Cardiac muscle cell (in vitro differentiated cells and primary cell): ENCODE measurements at regions not wholly inside any gene's neighbourhood (a gene's known extent, or its start where the extent isn't known, plus 50 kb on each side); places are given as distances from the start of the nearest gene placed in this dataset.

Experiments used
- DNase-seq, 2 donors: peaks; one replicate each; pipeline versions ENCODE4 v3.0.0 to v3.0.0-alpha.2; 2010 to 2017; ENCODE audit warnings: low read depth in 1 of 2, low spot score in 1 of 2
- H3K27ac ChIP-seq: fragments of 200-600 bp; sonication (generic); 2 replicates; pipeline ENCODE4 v1.5.1; 2016
- H3K27me3 ChIP-seq: fragments of 200-600 bp; sonication (generic); 2 replicates; pipeline ENCODE4 v1.6.0; 2016; ENCODE audit warnings: control low read depth
- H3K36me3 ChIP-seq: fragments of 200-600 bp; sonication (generic); 2 replicates; pipeline ENCODE4 v1.5.1; 2016; ENCODE audit warnings: control low read depth
- H3K4me1 ChIP-seq: fragments of 200-600 bp; sonication (generic); 2 replicates; pipeline ENCODE4 v1.8.1; 2017; ENCODE audit warnings: low read depth, mild to moderate bottlenecking, mixed run types
- H3K4me3 ChIP-seq: fragments of 200-600 bp; sonication (generic); 2 replicates; pipeline ENCODE4 v1.5.1; 2016; ENCODE audit warnings: mild to moderate bottlenecking
- H3K9me3 ChIP-seq: fragments of 200-600 bp; sonication (generic); 2 replicates; pipeline ENCODE4 v1.5.1; 2017; ENCODE audit warnings: low read depth, mild to moderate bottlenecking, control low read depth
- CTCF ChIP-seq: IDR thresholded peaks from 2 replicates; pipeline ENCODE4 v1.5.1; 2012; ENCODE audit warnings: low read depth, mild to moderate bottlenecking, low read length

- Histone ChIP-seq H3K4me3 (no peak overlapping the region), H3K36me3 (no peaks in the 10 kb centered on the region), H3K27me3 (no peaks in the 10 kb centered on the region), H3K4me1 (no peaks in the 10 kb centered on the region), H3K27ac (no peak overlapping the region), H3K9me3 (no peaks in the 10 kb centered on the region)
- no peak for TF ChIP-seq CTCF
- no peak for DNase-seq
These were observed 1001.9 kb upstream of the CHAC2 start for GRCh38 chr2:52765735-52766134.

- no peak for TF ChIP-seq CTCF
- H3K4me3 ChIP-seq, result no peak overlapping the region
- DNase-seq, result no peak
- H3K36me3 ChIP-seq, result no peaks in the 10 kb centered on the region
- no peak overlapping the region for H3K27ac ChIP-seq
- H3K9me3 ChIP-seq, result no peaks in the 10 kb centered on the region
- H3K27me3 ChIP-seq, result no peaks in the 10 kb centered on the region
- H3K4me1 ChIP-seq, result no peaks in the 10 kb centered on the region
These were observed 1017.8 kb upstream of the CHAC2 start for GRCh38 chr2:52749764-52750163.

- no peaks in the 10 kb centered on the region for H3K4me1 ChIP-seq
- DNase-seq, result no peak
- H3K27ac ChIP-seq, result no peak overlapping the region
- no peak for TF ChIP-seq CTCF
- no peaks in the 10 kb centered on the region for H3K9me3 ChIP-seq
- H3K4me3 ChIP-seq, result no peak overlapping the region
- no peaks in the 10 kb centered on the region for H3K27me3 ChIP-seq
- no peaks in the 10 kb centered on the region for H3K36me3 ChIP-seq
These were observed 1022.5 kb upstream of the CHAC2 start for GRCh38 chr2:52745144-52745543.

GRCh38 chr2:52732849-52733395, 1034.7 kb upstream of the CHAC2 start:
- Histone ChIP-seq H3K27ac (no peak overlapping the region), H3K4me1 (no peaks in the 10 kb centered on the region), H3K9me3 (no peaks in the 10 kb centered on the region), H3K4me3 (no peak overlapping the region), H3K36me3 (no peaks in the 10 kb centered on the region), H3K27me3 (no peaks in the 10 kb centered on the region)
- TF ChIP-seq CTCF, result no peak
- no peak for DNase-seq

- Histone ChIP-seq H3K4me1 (no peaks in the 10 kb centered on the region), H3K9me3 (no peaks in the 10 kb centered on the region), H3K36me3 (no peaks in the 10 kb centered on the region), H3K27ac (no peak overlapping the region), H3K4me3 (no peak overlapping the region), H3K27me3 (no peaks in the 10 kb centered on the region)
- no peak for DNase-seq
- no peak for TF ChIP-seq CTCF
These were observed 1043.0 kb upstream of the CHAC2 start for GRCh38 chr2:52724585-52724984.

GRCh38 chr2:52717836-52718235, 1049.8 kb upstream of the CHAC2 start:
- Histone ChIP-seq H3K27me3 (no peaks in the 10 kb centered on the region), H3K27ac (no peak overlapping the region)
- DNase-seq, result no peak

More at GRCh38 chr2:52717836-52718235, 1049.8 kb upstream of the CHAC2 start:
- Histone ChIP-seq H3K4me3 (no peak overlapping the region), H3K4me1 (no peaks in the 10 kb centered on the region), H3K9me3 (no peaks in the 10 kb centered on the region), H3K36me3 (no peaks in the 10 kb centered on the region)
- no peak for TF ChIP-seq CTCF
